PFSK-1 (cell line): ENCODE measurements at regions not wholly inside any gene's neighbourhood (a gene's known extent, or its start where the extent isn't known, plus 50 kb on each side); places are given as distances from the start of the nearest gene placed in this dataset.

ENCODE experiments used
- FOXP2 ChIP-seq: optimal IDR thresholded peaks from 2 replicates; pipeline ENCODE3; 2011; ENCODE audit warnings: borderline replicate concordance, control low read depth, inconsistent platforms; ENCODE audit not compliant: insufficient read depth; ENCODE audit errors: extremely low read length, extremely low read depth
- POLR2AphosphoS5 ChIP-seq: IDR thresholded peaks from 2 replicates; pipeline ENCODE4 v1.6.1; 2012; ENCODE audit warnings: low read depth, mild to moderate bottlenecking, control low read depth, low read length, moderate library complexity
- REST ChIP-seq, 2 experiments: IDR thresholded peaks; 2 replicates each; pipeline versions ENCODE4 v1.6.1 to v1.8.0; 2011 to 2012; ENCODE audit warnings: low read depth in 2 of 2, low read length in 2 of 2, control low read depth in 1 of 2, inconsistent platforms in 1 of 2, mild to moderate bottlenecking in 1 of 2, moderate library complexity in 1 of 2; ENCODE audit not compliant: insufficient read depth in 1 of 2
- SIN3A ChIP-seq: IDR thresholded peaks from 2 replicates; pipeline ENCODE4 v1.6.1; 2012; ENCODE audit warnings: mild to moderate bottlenecking, low read length, moderate library complexity, borderline replicate concordance; ENCODE audit not compliant: insufficient read depth
- TAF1 ChIP-seq: IDR thresholded peaks from 2 replicates; pipeline ENCODE4 v1.6.1; 2012; ENCODE audit warnings: low read length, control low read depth, borderline replicate concordance; ENCODE audit not compliant: insufficient read depth

- TF ChIP-seq POLR2AphosphoS5 (no peak), TAF1 (no peak), REST (IDR thresholded peaks at IDR 0.05; ENCODE audit: insufficient read depth in 1 of 2, low read depth in 2 of 2, low read length in 2 of 2) (no peak), FOXP2 (no peak), SIN3A (no peak)
Measured at GRCh38 chr11:116285026-116285425, 487.8 kb downstream of the BUD13 start.

- TF ChIP-seq POLR2AphosphoS5 (no peak), REST (IDR thresholded peaks at IDR 0.05; ENCODE audit: insufficient read depth in 1 of 2, low read depth in 2 of 2, low read length in 2 of 2) (no peak), FOXP2 (no peak), SIN3A (no peak), TAF1 (no peak)
Measured at GRCh38 chr11:116283300-116283699, 489.5 kb downstream of the BUD13 start.

DNA sequence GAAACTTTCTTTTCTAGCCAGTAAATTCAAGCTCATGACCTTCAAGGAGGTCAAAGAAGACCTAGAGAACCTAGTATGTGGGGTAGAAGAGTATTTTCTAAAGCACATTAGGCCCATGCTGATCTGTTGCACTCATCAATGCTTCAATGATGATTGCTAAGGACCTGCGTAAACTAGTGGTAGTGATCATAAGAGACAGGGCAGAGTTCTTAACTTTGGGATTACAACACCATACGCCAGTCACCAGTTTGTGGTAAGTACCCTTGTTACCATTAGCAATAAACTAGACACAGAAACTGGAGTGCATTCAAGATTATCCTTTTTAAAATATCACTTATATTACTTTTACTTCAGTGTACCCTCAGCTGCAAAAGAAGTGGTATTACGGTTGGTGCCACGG, 490.3 kb downstream of the BUD13 start:
- TF ChIP-seq POLR2AphosphoS5: no peak
- no peak for TF ChIP-seq TAF1
- no peak for TF ChIP-seq FOXP2
- TF ChIP-seq SIN3A: no peak
- TF ChIP-seq REST (IDR thresholded peaks at IDR 0.05; ENCODE audit: insufficient read depth in 1 of 2, low read depth in 2 of 2, low read length in 2 of 2): no peak

DNA sequence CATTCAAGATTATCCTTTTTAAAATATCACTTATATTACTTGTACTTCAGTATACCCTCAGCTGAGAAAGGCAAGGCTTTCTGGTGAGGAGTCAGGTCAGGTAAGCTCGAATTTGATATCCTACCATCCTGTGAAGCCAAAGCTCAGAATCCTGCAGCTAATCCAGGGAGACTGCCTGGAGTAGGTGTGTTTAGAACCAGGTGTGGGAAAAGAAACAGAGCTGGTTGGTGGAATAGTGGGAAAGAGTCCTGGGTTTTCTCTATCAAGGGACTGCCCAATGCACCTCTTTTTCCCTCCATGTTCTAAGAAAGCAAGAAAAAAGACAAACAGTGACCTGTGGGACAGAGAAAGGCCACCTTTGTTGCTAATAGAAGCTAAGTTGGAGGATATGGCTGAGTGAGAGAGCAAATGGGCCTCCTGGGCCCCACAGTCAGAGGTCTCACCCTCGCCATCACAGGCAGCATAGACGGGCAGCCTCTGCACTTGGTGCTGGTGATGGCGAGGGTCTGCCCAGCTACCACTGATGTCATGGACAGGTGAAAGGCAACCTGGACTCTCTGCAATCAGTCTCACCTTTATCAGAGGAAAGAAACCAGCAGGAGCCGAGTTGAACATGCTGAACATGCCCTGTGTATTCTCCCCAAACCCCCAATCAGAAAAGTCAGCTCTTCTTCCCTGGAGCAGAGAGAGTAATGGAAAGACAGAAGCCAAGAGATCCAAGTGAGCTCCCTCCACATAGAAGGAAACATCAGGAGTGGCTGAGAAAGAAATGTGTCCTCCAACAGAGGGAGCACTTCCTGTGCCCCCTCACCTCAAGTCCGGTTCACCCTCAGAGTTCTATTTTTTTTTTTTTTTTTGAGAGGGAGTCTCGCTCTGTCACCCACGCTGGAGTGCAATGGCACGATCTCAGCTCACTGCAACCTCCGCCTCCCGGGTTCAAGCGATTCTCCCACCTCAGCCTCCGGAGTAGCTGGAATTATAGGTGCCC, 491.3 kb downstream of the BUD13 start:
- TF ChIP-seq FOXP2: no peak
- no peak for TF ChIP-seq POLR2AphosphoS5
- TF ChIP-seq SIN3A: no peak

DNA sequence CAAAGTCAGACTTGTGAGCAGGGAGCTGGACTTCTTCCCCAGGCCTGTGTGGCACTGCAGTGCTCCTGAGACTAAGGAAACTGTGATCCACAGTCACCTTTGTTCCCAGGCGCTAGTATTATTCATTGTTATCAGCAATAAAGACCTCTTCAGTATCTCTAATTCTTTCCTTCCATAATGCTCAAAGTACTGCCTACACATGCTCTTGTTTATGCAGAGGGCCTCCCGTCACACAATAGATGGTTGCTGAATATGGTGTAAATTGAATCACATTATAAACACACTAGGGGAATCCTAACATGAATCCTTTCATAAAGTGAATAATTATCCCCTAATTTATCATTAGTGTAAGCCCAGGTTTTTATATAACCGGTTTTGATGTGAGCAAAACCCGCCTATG, 493.3 kb downstream of the BUD13 start:
- no peak for TF ChIP-seq SIN3A
- no peak for TF ChIP-seq POLR2AphosphoS5
- no peak for TF ChIP-seq FOXP2
- no peak for TF ChIP-seq REST (IDR thresholded peaks at IDR 0.05; ENCODE audit: insufficient read depth in 1 of 2, low read depth in 2 of 2, low read length in 2 of 2)
